ENCODE measurements at regions not wholly inside any gene's neighbourhood (a gene's known extent, or its start where the extent isn't known, plus 50 kb on each side); places are given as distances from the start of the nearest gene placed in this dataset.

DNA sequence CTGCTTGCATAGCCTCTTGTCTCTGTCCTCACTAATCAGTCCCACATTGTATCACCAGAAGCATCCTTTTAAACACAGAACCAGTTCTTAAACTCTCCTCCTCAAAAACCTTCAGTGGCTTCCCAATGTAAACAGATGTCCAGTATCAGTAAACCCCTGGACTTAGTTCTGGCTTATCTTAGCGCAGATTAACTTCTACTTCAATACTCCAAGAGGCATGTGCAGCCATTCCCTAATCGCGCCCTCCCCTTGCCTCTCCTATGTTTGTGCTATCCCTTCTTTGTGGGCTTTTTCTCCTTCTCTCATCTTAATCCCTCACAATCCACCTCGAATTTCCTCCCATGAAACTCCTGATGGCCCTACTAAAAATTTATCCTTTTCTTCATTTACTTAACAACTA, 193.8 kb downstream of the FBXO8 start:
- TF ChIP-seq, protein P1, sequence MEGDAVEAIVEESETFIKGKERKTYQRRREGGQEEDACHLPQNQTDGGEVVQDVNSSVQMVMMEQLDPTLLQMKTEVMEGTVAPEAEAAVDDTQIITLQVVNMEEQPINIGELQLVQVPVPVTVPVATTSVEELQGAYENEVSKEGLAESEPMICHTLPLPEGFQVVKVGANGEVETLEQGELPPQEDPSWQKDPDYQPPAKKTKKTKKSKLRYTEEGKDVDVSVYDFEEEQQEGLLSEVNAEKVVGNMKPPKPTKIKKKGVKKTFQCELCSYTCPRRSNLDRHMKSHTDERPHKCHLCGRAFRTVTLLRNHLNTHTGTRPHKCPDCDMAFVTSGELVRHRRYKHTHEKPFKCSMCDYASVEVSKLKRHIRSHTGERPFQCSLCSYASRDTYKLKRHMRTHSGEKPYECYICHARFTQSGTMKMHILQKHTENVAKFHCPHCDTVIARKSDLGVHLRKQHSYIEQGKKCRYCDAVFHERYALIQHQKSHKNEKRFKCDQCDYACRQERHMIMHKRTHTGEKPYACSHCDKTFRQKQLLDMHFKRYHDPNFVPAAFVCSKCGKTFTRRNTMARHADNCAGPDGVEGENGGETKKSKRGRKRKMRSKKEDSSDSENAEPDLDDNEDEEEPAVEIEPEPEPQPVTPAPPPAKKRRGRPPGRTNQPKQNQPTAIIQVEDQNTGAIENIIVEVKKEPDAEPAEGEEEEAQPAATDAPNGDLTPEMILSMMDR (IDR thresholded peaks at IDR 0.05): no peak
- no peak for TF ChIP-seq POLR2A (IDR thresholded peaks at IDR 0.05)

Data from right lobe of liver (tissue), 4 donors.